Fibroblast of villous mesenchyme (primary cell): ENCODE measurements at regions not wholly inside any gene's neighbourhood (a gene's known extent, or its start where the extent isn't known, plus 50 kb on each side); places are given as distances from the start of the nearest gene placed in this dataset.

Source experiments
- DNase-seq: peaks from one replicate; pipeline ENCODE4 v3.0.0-alpha.2; 2010; ENCODE audit warnings: low read depth
- H3K4me3 ChIP-seq: 2 replicates; pipeline ENCODE4 v1.5.1; 2011; ENCODE audit warnings: low read depth, mild to moderate bottlenecking, low read length
- CTCF ChIP-seq: IDR thresholded peaks from 2 replicates; pipeline ENCODE4 v1.5.1; 2012; ENCODE audit warnings: low read depth, mild to moderate bottlenecking, low read length; ENCODE audit not compliant: insufficient read depth

GRCh38 chr9:87271696-87272477 is 225.8 kb upstream of the DAPK1 start:
- TF ChIP-seq CTCF: no peak
- H3K4me3 ChIP-seq: no peak overlapping the region
- DNase-seq: no peak

- DNase-seq: no peak
- no peak for TF ChIP-seq CTCF
- no peak overlapping the region for H3K4me3 ChIP-seq
Observed at GRCh38 chr9:87275047-87275725, 222.5 kb upstream of the DAPK1 start.

GRCh38 chr9:87276327-87276841 is 221.3 kb upstream of the DAPK1 start:
- DNase-seq: peak; percentile 68
- TF ChIP-seq CTCF: no peak
- no peak overlapping the region for H3K4me3 ChIP-seq

- no peak for TF ChIP-seq CTCF
- H3K4me3 ChIP-seq: no peak overlapping the region
Observed at GRCh38 chr9:87276851-87277261, 220.8 kb upstream of the DAPK1 start.

GRCh38 chr9:87277346-87277745 is 220.3 kb upstream of the DAPK1 start:
- no peak for TF ChIP-seq CTCF
- no peak overlapping the region for H3K4me3 ChIP-seq
- DNase-seq: peak; percentile 70

More at GRCh38 chr9:87276851-87277261, 220.8 kb upstream of the DAPK1 start:
- DNase-seq: peak; percentile 28

GRCh38 chr9:87278971-87279733 is 218.5 kb upstream of the DAPK1 start:
- DNase-seq: no peak
- H3K4me3 ChIP-seq: no peak overlapping the region
- no peak for TF ChIP-seq CTCF
